Activated CD8-positive, alpha-beta T cell treated with anti-CD3 and anti-CD28 coated beads for 36 hours (primary cell): ENCODE measurements at regions not wholly inside any gene's neighbourhood (a gene's known extent, or its start where the extent isn't known, plus 50 kb on each side); places are given as distances from the start of the nearest gene placed in this dataset.

Source experiments
- ATAC-seq: fragments of 200-7000 bp; cut with Tn5 transposase; one replicate; pipeline ENCODE4 v1.10.0; 2021; ENCODE audit warnings: mild to moderate bottlenecking, moderate library complexity
- CTCF ChIA-PET: fragments of 350-600 bp; sonication (Branson Sonifier 250); formaldehyde crosslinking; loops from one replicate; lab custom pipeline; 2021; ENCODE audit warnings: antibody characterized with exemption; lab: Charles Lee
- POLR2A ChIA-PET: fragments of 350-600 bp; sonication (Branson Sonifier 250); formaldehyde crosslinking; loops from one replicate; lab custom pipeline; 2021; ENCODE audit warnings: antibody characterized with exemption; lab: Charles Lee
- DNase-seq: peaks from one replicate; pipeline ENCODE4 v3.0.0-alpha.2; 2020
- H3K27ac Mint-ChIP-seq: one replicate; pipeline ENCODE4 v1.8.0; 2021; ENCODE audit warnings: mild to moderate bottlenecking, mixed read lengths
- H3K27me3 Mint-ChIP-seq: one replicate; pipeline ENCODE4 v1.8.0; 2021; ENCODE audit warnings: mixed read lengths
- H3K36me3 Mint-ChIP-seq: one replicate; pipeline ENCODE4 v1.8.0; 2021; ENCODE audit warnings: low read depth, mixed read lengths
- H3K4me1 Mint-ChIP-seq: one replicate; pipeline ENCODE4 v1.8.0; 2021; ENCODE audit warnings: low read depth, mixed read lengths
- H3K4me3 Mint-ChIP-seq: one replicate; pipeline ENCODE4 v1.8.0; 2021; ENCODE audit warnings: mild to moderate bottlenecking, moderate library complexity, mixed read lengths
- H3K9me3 Mint-ChIP-seq: one replicate; pipeline ENCODE4 v1.8.0; 2021; ENCODE audit warnings: mixed read lengths
- CTCF ChIP-seq: fragments of 200-600 bp; IDR thresholded peaks from one replicate; pipeline ENCODE4 v1.8.0; 2022; ENCODE audit warnings: antibody characterized with exemption, mild to moderate bottlenecking
- intact Hi-C: fragments of 100-400 bp; cut with micrococcal nuclease; formaldehyde crosslinking; loops from one replicate; pipeline ENCODE4 v1.10.0; 2022

GRCh38 chr15:70220490-70221096 lies 122.9 kb upstream of the TLE3 start:
- CTCF ChIA-PET: interaction anchor here (1.0 kb wide), 1 partner anchor 12 kb away, joined by 3 read pairs; no protein-coding TSS in a partner anchor
- Mint-ChIP-seq H3K27ac (no peak overlapping the region), H3K36me3 (no peaks in the 10 kb centered on the region), H3K9me3 (no peaks in the 10 kb centered on the region), H3K4me1 (peaks cover 11% of the 10 kb centered on the region), H3K27me3 (no peaks in the 10 kb centered on the region), H3K4me3 (no peak overlapping the region)
- intact Hi-C loops: no loop called here
- no peak for TF ChIP-seq CTCF
- no peak for ATAC-seq
- DNase-seq: no peak
- POLR2A ChIA-PET: interaction anchor here (0.7 kb wide), 1 partner anchor 1251 kb away, joined by 3 read pairs; no protein-coding TSS in a partner anchor

GRCh38 chr15:70219966-70220365 lies 122.2 kb upstream of the TLE3 start:
- no peaks in the 10 kb centered on the region for H3K36me3 Mint-ChIP-seq
- no peak overlapping the region for H3K27ac Mint-ChIP-seq
- no peak overlapping the region for H3K4me3 Mint-ChIP-seq
- no peaks in the 10 kb centered on the region for H3K9me3 Mint-ChIP-seq
- H3K27me3 Mint-ChIP-seq: no peaks in the 10 kb centered on the region
- H3K4me1 Mint-ChIP-seq: peaks cover 11% of the 10 kb centered on the region
- CTCF ChIA-PET: no interaction called here
- ATAC-seq (no peak), DNase-seq (no peak)
- no peak for TF ChIP-seq CTCF
- POLR2A ChIA-PET: no interaction called here
- intact Hi-C loops: no loop called here

GRCh38 chr15:70219256-70219895 lies 121.7 kb upstream of the TLE3 start:
- TF ChIP-seq CTCF: no peak
- H3K4me3 Mint-ChIP-seq: no peak overlapping the region
- no peak overlapping the region for H3K27ac Mint-ChIP-seq
- DNase-seq: no peak
- no peak for ATAC-seq
- CTCF ChIA-PET: no interaction called here
- no peaks in the 10 kb centered on the region for H3K36me3 Mint-ChIP-seq
- H3K9me3 Mint-ChIP-seq: no peaks in the 10 kb centered on the region
- POLR2A ChIA-PET: interaction anchor here (0.8 kb wide), 1 partner anchor 9 kb away, joined by 3 read pairs; no protein-coding TSS in a partner anchor
- no peaks in the 10 kb centered on the region for H3K27me3 Mint-ChIP-seq
- H3K4me1 Mint-ChIP-seq: peaks cover 11% of the 10 kb centered on the region
- intact Hi-C loops: no loop called here

- CTCF ChIA-PET: no interaction called here
- ATAC-seq: no peak
- H3K4me3 Mint-ChIP-seq: no peak overlapping the region
Measured at GRCh38 chr15:70217226-70218160, 119.8 kb upstream of the TLE3 start.

More at GRCh38 chr15:70217226-70218160, 119.8 kb upstream of the TLE3 start:
- no peak for TF ChIP-seq CTCF
- intact Hi-C loops: no loop called here
- Mint-ChIP-seq H3K9me3 (no peaks in the 10 kb centered on the region), H3K27me3 (no peaks in the 10 kb centered on the region), H3K4me1 (no peaks in the 10 kb centered on the region), H3K27ac (no peak overlapping the region), H3K36me3 (no peaks in the 10 kb centered on the region)
- DNase-seq: no peak
- POLR2A ChIA-PET: interaction anchor here (0.8 kb wide), 1 partner anchor 117 kb away, joined by 3 read pairs; no protein-coding TSS in a partner anchor
